Activated CD8-positive, alpha-beta T cell treated with anti-CD3 and anti-CD28 coated beads, Interleukin-2, amount 10 ng/mL, durations not matched to agents 7 days and 5 days (primary cell): ENCODE measurements at regions not wholly inside any gene's neighbourhood (a gene's known extent, or its start where the extent isn't known, plus 50 kb on each side); places are given as distances from the start of the nearest gene placed in this dataset.

Experiments used
- ATAC-seq: fragments of 150-1000 bp; cut with Tn5 transposase; one replicate; pipeline ENCODE4 v1.10.0; 2021; ENCODE audit warnings: moderate library complexity
- CTCF ChIA-PET: fragments of 350-600 bp; sonication (Branson Sonifier 250); formaldehyde crosslinking; loops from one replicate; lab custom pipeline; 2021; ENCODE audit warnings: antibody characterized with exemption; lab: Charles Lee
- POLR2A ChIA-PET: fragments of 350-600 bp; sonication (Branson Sonifier 250); formaldehyde crosslinking; loops from one replicate; lab custom pipeline; 2021; ENCODE audit warnings: antibody characterized with exemption; lab: Charles Lee
- DNase-seq: peaks from one replicate; pipeline ENCODE4 v3.0.0-alpha.2; 2020
- H3K27ac Mint-ChIP-seq: one replicate; pipeline ENCODE4 v1.8.0; 2021; ENCODE audit warnings: mild to moderate bottlenecking, mixed read lengths
- H3K27me3 Mint-ChIP-seq: one replicate; pipeline ENCODE4 v1.8.0; 2021; ENCODE audit warnings: low read depth, mixed read lengths
- H3K36me3 Mint-ChIP-seq: one replicate; pipeline ENCODE4 v1.8.0; 2021; ENCODE audit warnings: low read depth, mixed read lengths
- H3K4me1 Mint-ChIP-seq: one replicate; pipeline ENCODE4 v1.8.0; 2021; ENCODE audit warnings: low read depth, mixed read lengths
- H3K4me3 Mint-ChIP-seq: one replicate; pipeline ENCODE4 v1.8.0; 2021; ENCODE audit warnings: mild to moderate bottlenecking, mixed read lengths
- H3K9me3 Mint-ChIP-seq: one replicate; pipeline ENCODE4 v1.8.0; 2022; ENCODE audit warnings: mixed read lengths; ENCODE audit not compliant: insufficient read depth

- Mint-ChIP-seq H3K27ac (no peak overlapping the region), H3K4me3 (no peak overlapping the region), H3K36me3 (no peaks in the 10 kb centered on the region), H3K9me3 (no peaks in the 10 kb centered on the region), H3K4me1 (no peaks in the 10 kb centered on the region), H3K27me3 (no peaks in the 10 kb centered on the region)
- ChIA-PET POLR2A (no interaction called here), CTCF (interaction anchor here (1.2 kb wide), 1 partner anchor 11 kb away, joined by 3 read pairs; no protein-coding TSS in a partner anchor)
- DNase-seq (no peak), ATAC-seq (no peak)
Measured at GRCh38 chr15:46309914-46310313, 675.1 kb downstream of the SQOR start.

- Mint-ChIP-seq H3K27ac (no peak overlapping the region), H3K27me3 (no peaks in the 10 kb centered on the region), H3K4me1 (no peaks in the 10 kb centered on the region), H3K9me3 (no peaks in the 10 kb centered on the region), H3K36me3 (no peaks in the 10 kb centered on the region), H3K4me3 (no peak overlapping the region)
- peak; percentile 72 for ATAC-seq
- CTCF ChIA-PET = interaction anchor here (1.2 to 2.0 kb wide), 5 partner anchors 9 to 1676 kb away, joined by 3 to 9 read pairs (median 4); no protein-coding TSS in a partner anchor
- POLR2A ChIA-PET = no interaction called here
- peak; percentile 69 for DNase-seq
Measured at GRCh38 chr15:46312133-46312740, 677.4 kb downstream of the SQOR start.

- Mint-ChIP-seq H3K36me3 (no peaks in the 10 kb centered on the region), H3K27me3 (no peaks in the 10 kb centered on the region), H3K4me1 (no peaks in the 10 kb centered on the region), H3K4me3 (no peak overlapping the region), H3K27ac (no peak overlapping the region), H3K9me3 (no peaks in the 10 kb centered on the region)
- no peak for DNase-seq
- POLR2A ChIA-PET = no interaction called here
- no peak for ATAC-seq
- CTCF ChIA-PET = interaction anchor here (1.4 kb wide), 1 partner anchor 11 kb away, joined by 3 read pairs; no protein-coding TSS in a partner anchor
Measured at GRCh38 chr15:46315434-46315833, 680.6 kb downstream of the SQOR start.

GRCh38 chr15:46316024-46316423 is 681.2 kb downstream of the SQOR start:
- Mint-ChIP-seq H3K27ac (no peak overlapping the region), H3K4me1 (no peaks in the 10 kb centered on the region), H3K27me3 (no peaks in the 10 kb centered on the region), H3K36me3 (no peaks in the 10 kb centered on the region), H3K9me3 (no peaks in the 10 kb centered on the region), H3K4me3 (no peak overlapping the region)
- ChIA-PET CTCF (no interaction called here), POLR2A (no interaction called here)
- no peak for DNase-seq
- no peak for ATAC-seq

GRCh38 chr15:46317029-46317428 is 682.2 kb downstream of the SQOR start:
- CTCF ChIA-PET = no interaction called here
- H3K27ac Mint-ChIP-seq = no peak overlapping the region
- no peak overlapping the region for H3K4me3 Mint-ChIP-seq
- POLR2A ChIA-PET = no interaction called here
- no peaks in the 10 kb centered on the region for H3K36me3 Mint-ChIP-seq
- no peaks in the 10 kb centered on the region for H3K4me1 Mint-ChIP-seq
- no peaks in the 10 kb centered on the region for H3K9me3 Mint-ChIP-seq
- ATAC-seq (no peak), DNase-seq (no peak)
- no peaks in the 10 kb centered on the region for H3K27me3 Mint-ChIP-seq

- H3K4me3 Mint-ChIP-seq = no peak overlapping the region
- H3K4me1 Mint-ChIP-seq = no peaks in the 10 kb centered on the region
- no peak overlapping the region for H3K27ac Mint-ChIP-seq
- no peaks in the 10 kb centered on the region for H3K36me3 Mint-ChIP-seq
- CTCF ChIA-PET = no interaction called here
- DNase-seq = no peak
- no peaks in the 10 kb centered on the region for H3K27me3 Mint-ChIP-seq
- POLR2A ChIA-PET = no interaction called here
- no peaks in the 10 kb centered on the region for H3K9me3 Mint-ChIP-seq
- ATAC-seq = no peak
Measured at GRCh38 chr15:46322753-46323152, 687.9 kb downstream of the SQOR start.

- POLR2A ChIA-PET = no interaction called here
Measured at GRCh38 chr15:46326173-46326572, 691.3 kb downstream of the SQOR start.

GRCh38 chr15:46328821-46329220 is 694.0 kb downstream of the SQOR start:
- ATAC-seq (no peak), DNase-seq (no peak)
- Mint-ChIP-seq H3K27me3 (no peaks in the 10 kb centered on the region), H3K27ac (no peak overlapping the region), H3K4me1 (no peaks in the 10 kb centered on the region), H3K9me3 (no peaks in the 10 kb centered on the region), H3K36me3 (no peaks in the 10 kb centered on the region), H3K4me3 (no peak overlapping the region)
- ChIA-PET POLR2A (no interaction called here), CTCF (no interaction called here)

More at GRCh38 chr15:46326173-46326572, 691.3 kb downstream of the SQOR start:
- CTCF ChIA-PET = no interaction called here
- no peak overlapping the region for H3K4me3 Mint-ChIP-seq
- H3K4me1 Mint-ChIP-seq = no peaks in the 10 kb centered on the region
- no peaks in the 10 kb centered on the region for H3K27me3 Mint-ChIP-seq
- no peaks in the 10 kb centered on the region for H3K9me3 Mint-ChIP-seq
- H3K27ac Mint-ChIP-seq = no peak overlapping the region
- no peak for ATAC-seq
- H3K36me3 Mint-ChIP-seq = no peaks in the 10 kb centered on the region
- no peak for DNase-seq

GRCh38 chr15:46329876-46330275 is 695.0 kb downstream of the SQOR start:
- ChIA-PET CTCF (no interaction called here), POLR2A (no interaction called here)
- no peaks in the 10 kb centered on the region for H3K27me3 Mint-ChIP-seq
- H3K4me3 Mint-ChIP-seq = no peak overlapping the region
- DNase-seq = no peak
- no peaks in the 10 kb centered on the region for H3K9me3 Mint-ChIP-seq
- H3K4me1 Mint-ChIP-seq = no peaks in the 10 kb centered on the region
- no peak for ATAC-seq
- no peak overlapping the region for H3K27ac Mint-ChIP-seq
- no peaks in the 10 kb centered on the region for H3K36me3 Mint-ChIP-seq

- H3K9me3 Mint-ChIP-seq = peaks cover 7% of the 10 kb centered on the region
- ChIA-PET POLR2A (no interaction called here), CTCF (interaction anchor here (1.6 kb wide), 1 partner anchor 9 kb away, joined by 3 read pairs; no protein-coding TSS in a partner anchor)
- no peak overlapping the region for H3K4me3 Mint-ChIP-seq
- no peak for ATAC-seq
- H3K27ac Mint-ChIP-seq = no peak overlapping the region
- no peaks in the 10 kb centered on the region for H3K27me3 Mint-ChIP-seq
- no peaks in the 10 kb centered on the region for H3K36me3 Mint-ChIP-seq
- no peaks in the 10 kb centered on the region for H3K4me1 Mint-ChIP-seq
- DNase-seq = no peak
Measured at GRCh38 chr15:46331546-46331945, 696.7 kb downstream of the SQOR start.

GRCh38 chr15:46343196-46343935 is 708.5 kb downstream of the SQOR start:
- Mint-ChIP-seq H3K4me1 (no peaks in the 10 kb centered on the region), H3K36me3 (no peaks in the 10 kb centered on the region), H3K9me3 (no peaks in the 10 kb centered on the region), H3K4me3 (no peak overlapping the region), H3K27ac (no peak overlapping the region), H3K27me3 (no peaks in the 10 kb centered on the region)
- CTCF ChIA-PET = no interaction called here
- no peak for DNase-seq
- POLR2A ChIA-PET = no interaction called here
- no peak for ATAC-seq

- CTCF ChIA-PET = no interaction called here
- POLR2A ChIA-PET = no interaction called here
- ATAC-seq (no peak), DNase-seq (no peak)
- H3K4me3 Mint-ChIP-seq = no peak overlapping the region
- H3K4me1 Mint-ChIP-seq = no peaks in the 10 kb centered on the region
- no peak overlapping the region for H3K27ac Mint-ChIP-seq
- H3K27me3 Mint-ChIP-seq = no peaks in the 10 kb centered on the region
- no peaks in the 10 kb centered on the region for H3K36me3 Mint-ChIP-seq
- H3K9me3 Mint-ChIP-seq = no peaks in the 10 kb centered on the region
Measured at GRCh38 chr15:46344115-46344724, 709.4 kb downstream of the SQOR start.
